ENCODE measurements at regions not wholly inside any gene's neighbourhood (a gene's known extent, or its start where the extent isn't known, plus 50 kb on each side); places are given as distances from the start of the nearest gene placed in this dataset.

DNA sequence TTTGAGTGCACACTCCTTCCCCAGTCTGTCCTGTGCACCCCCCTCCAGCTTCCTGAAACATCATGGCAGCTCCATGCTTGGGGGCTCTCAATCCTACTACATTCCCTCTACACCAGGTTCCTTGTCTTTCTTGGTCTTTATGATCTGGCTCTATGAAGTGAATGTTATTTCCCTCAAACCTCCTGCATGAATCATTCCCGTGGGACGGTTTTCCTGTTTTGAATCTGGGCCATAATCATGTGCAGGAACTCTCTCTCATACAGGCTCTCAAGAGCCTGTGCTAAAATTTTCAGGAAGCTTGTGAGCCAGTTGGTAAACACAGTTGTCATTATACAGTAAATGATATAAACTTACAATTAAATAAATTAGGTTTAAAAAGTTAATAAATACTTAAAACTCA is 89.8 kb upstream of the KCNE2 start:
- TF ChIP-seq, protein P1, sequence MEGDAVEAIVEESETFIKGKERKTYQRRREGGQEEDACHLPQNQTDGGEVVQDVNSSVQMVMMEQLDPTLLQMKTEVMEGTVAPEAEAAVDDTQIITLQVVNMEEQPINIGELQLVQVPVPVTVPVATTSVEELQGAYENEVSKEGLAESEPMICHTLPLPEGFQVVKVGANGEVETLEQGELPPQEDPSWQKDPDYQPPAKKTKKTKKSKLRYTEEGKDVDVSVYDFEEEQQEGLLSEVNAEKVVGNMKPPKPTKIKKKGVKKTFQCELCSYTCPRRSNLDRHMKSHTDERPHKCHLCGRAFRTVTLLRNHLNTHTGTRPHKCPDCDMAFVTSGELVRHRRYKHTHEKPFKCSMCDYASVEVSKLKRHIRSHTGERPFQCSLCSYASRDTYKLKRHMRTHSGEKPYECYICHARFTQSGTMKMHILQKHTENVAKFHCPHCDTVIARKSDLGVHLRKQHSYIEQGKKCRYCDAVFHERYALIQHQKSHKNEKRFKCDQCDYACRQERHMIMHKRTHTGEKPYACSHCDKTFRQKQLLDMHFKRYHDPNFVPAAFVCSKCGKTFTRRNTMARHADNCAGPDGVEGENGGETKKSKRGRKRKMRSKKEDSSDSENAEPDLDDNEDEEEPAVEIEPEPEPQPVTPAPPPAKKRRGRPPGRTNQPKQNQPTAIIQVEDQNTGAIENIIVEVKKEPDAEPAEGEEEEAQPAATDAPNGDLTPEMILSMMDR (IDR thresholded peaks at IDR 0.05), result no peak
- no peak for TF ChIP-seq EZH2 (IDR thresholded peaks at IDR 0.05; ENCODE audit: borderline replicate concordance, insufficient read depth, low read depth, low read length, poor library complexity, severe bottlenecking)

Measured in B cell (primary cell).